PFSK-1 (cell line): ENCODE measurements at regions not wholly inside any gene's neighbourhood (a gene's known extent, or its start where the extent isn't known, plus 50 kb on each side); places are given as distances from the start of the nearest gene placed in this dataset.

Experiments used
- FOXP2 ChIP-seq: optimal IDR thresholded peaks from 2 replicates; pipeline ENCODE3; 2011; ENCODE audit warnings: borderline replicate concordance, control low read depth, inconsistent platforms; ENCODE audit not compliant: insufficient read depth; ENCODE audit errors: extremely low read length, extremely low read depth
- POLR2AphosphoS5 ChIP-seq: IDR thresholded peaks from 2 replicates; pipeline ENCODE4 v1.6.1; 2012; ENCODE audit warnings: low read depth, mild to moderate bottlenecking, control low read depth, low read length, moderate library complexity
- SIN3A ChIP-seq: IDR thresholded peaks from 2 replicates; pipeline ENCODE4 v1.6.1; 2012; ENCODE audit warnings: mild to moderate bottlenecking, low read length, moderate library complexity, borderline replicate concordance; ENCODE audit not compliant: insufficient read depth
- TAF1 ChIP-seq: IDR thresholded peaks from 2 replicates; pipeline ENCODE4 v1.6.1; 2012; ENCODE audit warnings: low read length, control low read depth, borderline replicate concordance; ENCODE audit not compliant: insufficient read depth
- TF ChIP-seq, protein P1 (sequence below), 2 experiments: IDR thresholded peaks; 2 replicates each; pipeline versions ENCODE4 v1.6.1 to v1.8.0; 2011 to 2012; ENCODE audit warnings: low read depth in 2 of 2, low read length in 2 of 2, control low read depth in 1 of 2, inconsistent platforms in 1 of 2, mild to moderate bottlenecking in 1 of 2, moderate library complexity in 1 of 2; ENCODE audit not compliant: insufficient read depth in 1 of 2

GRCh38 chr3:110579840-110580550 lies 491.6 kb upstream of the NECTIN3 start:
- TF ChIP-seq TAF1 (no peak), POLR2AphosphoS5 (no peak), SIN3A (no peak), FOXP2 (no peak)
- TF ChIP-seq, protein P1, sequence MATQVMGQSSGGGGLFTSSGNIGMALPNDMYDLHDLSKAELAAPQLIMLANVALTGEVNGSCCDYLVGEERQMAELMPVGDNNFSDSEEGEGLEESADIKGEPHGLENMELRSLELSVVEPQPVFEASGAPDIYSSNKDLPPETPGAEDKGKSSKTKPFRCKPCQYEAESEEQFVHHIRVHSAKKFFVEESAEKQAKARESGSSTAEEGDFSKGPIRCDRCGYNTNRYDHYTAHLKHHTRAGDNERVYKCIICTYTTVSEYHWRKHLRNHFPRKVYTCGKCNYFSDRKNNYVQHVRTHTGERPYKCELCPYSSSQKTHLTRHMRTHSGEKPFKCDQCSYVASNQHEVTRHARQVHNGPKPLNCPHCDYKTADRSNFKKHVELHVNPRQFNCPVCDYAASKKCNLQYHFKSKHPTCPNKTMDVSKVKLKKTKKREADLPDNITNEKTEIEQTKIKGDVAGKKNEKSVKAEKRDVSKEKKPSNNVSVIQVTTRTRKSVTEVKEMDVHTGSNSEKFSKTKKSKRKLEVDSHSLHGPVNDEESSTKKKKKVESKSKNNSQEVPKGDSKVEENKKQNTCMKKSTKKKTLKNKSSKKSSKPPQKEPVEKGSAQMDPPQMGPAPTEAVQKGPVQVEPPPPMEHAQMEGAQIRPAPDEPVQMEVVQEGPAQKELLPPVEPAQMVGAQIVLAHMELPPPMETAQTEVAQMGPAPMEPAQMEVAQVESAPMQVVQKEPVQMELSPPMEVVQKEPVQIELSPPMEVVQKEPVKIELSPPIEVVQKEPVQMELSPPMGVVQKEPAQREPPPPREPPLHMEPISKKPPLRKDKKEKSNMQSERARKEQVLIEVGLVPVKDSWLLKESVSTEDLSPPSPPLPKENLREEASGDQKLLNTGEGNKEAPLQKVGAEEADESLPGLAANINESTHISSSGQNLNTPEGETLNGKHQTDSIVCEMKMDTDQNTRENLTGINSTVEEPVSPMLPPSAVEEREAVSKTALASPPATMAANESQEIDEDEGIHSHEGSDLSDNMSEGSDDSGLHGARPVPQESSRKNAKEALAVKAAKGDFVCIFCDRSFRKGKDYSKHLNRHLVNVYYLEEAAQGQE (IDR thresholded peaks at IDR 0.05; ENCODE audit: insufficient read depth in 1 of 2, low read depth in 2 of 2, low read length in 2 of 2) = no peak
